A673 (cell line): ENCODE measurements at regions not wholly inside any gene's neighbourhood (a gene's known extent, or its start where the extent isn't known, plus 50 kb on each side); places are given as distances from the start of the nearest gene placed in this dataset.

Experiments used
- CTCF ChIP-seq: fragments of 300-800, 200-600 bp; sonication (generic); conservative IDR thresholded peaks from 2 replicates; pipeline ENCODE4 v1.5.1; 2017; ENCODE audit warnings: low read depth, mild to moderate bottlenecking, antibody characterized with exemption, low read length, moderate library complexity, mixed read lengths
- EZH2 ChIP-seq: fragments of 200-600 bp; sonication (generic); IDR thresholded peaks from 2 replicates; pipeline ENCODE4 v1.6.1; 2017; ENCODE audit warnings: borderline replicate concordance, low read depth, mild to moderate bottlenecking, mixed read lengths, antibody characterized with exemption, low read length; ENCODE audit not compliant: poor library complexity, severe bottlenecking

DNA sequence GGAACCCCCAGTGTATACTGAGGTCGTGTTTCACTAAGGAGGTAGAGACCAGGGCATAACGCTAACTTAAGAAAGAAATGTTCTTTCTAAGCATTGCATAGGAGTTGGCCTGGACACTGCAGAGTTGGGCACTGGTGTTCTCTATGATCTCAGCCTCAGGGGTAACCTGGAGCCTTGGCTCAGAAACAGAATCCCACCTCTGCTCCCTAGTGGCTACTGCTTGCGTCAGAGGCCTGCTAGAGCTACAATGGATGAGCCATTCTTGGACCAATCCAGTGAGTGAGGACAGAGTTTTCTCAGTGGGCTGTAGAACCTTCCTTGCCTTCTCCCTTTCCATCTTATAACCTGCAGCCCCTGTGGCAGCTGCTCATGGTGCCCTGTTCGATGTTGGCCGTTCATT, 324.4 kb upstream of the CELF4 start:
- TF ChIP-seq CTCF (no peak), EZH2 (no peak)
